ENCODE measurements at regions not wholly inside any gene's neighbourhood (a gene's known extent, or its start where the extent isn't known, plus 50 kb on each side); places are given as distances from the start of the nearest gene placed in this dataset.

- TF ChIP-seq CREB1 (CRISPR knock-in tag; IDR thresholded peaks at IDR 0.05; ENCODE audit: low read depth) (no peak), EZH2 (IDR thresholded peaks at IDR 0.05; ENCODE audit: low read depth, unreplicated experiment) (no peak), REST (IDR thresholded peaks at IDR 0.05; ENCODE audit: unreplicated experiment) (no peak), CTCF (conservative IDR thresholded peaks at IDR 0.05; ENCODE audit: low read depth in 2 of 2) (no peak), ZNF114 (CRISPR knock-in tag; IDR thresholded peaks at IDR 0.05) (no peak), POLR2AphosphoS5 (IDR thresholded peaks at IDR 0.05; ENCODE audit: low read depth) (no peak), JUNB (IDR thresholded peaks at IDR 0.05; ENCODE audit: unreplicated experiment) (no peak), NANOG (IDR thresholded peaks at IDR 0.05; ENCODE audit: borderline replicate concordance) (no peak), EZH2phosphoT487 (IDR thresholded peaks at IDR 0.05; ENCODE audit: unreplicated experiment) (no peak)
- TF ChIP-seq, protein P1, sequence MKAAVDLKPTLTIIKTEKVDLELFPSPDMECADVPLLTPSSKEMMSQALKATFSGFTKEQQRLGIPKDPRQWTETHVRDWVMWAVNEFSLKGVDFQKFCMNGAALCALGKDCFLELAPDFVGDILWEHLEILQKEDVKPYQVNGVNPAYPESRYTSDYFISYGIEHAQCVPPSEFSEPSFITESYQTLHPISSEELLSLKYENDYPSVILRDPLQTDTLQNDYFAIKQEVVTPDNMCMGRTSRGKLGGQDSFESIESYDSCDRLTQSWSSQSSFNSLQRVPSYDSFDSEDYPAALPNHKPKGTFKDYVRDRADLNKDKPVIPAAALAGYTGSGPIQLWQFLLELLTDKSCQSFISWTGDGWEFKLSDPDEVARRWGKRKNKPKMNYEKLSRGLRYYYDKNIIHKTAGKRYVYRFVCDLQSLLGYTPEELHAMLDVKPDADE (IDR thresholded peaks at IDR 0.05), result no peak
- TF ChIP-seq, protein P2, sequence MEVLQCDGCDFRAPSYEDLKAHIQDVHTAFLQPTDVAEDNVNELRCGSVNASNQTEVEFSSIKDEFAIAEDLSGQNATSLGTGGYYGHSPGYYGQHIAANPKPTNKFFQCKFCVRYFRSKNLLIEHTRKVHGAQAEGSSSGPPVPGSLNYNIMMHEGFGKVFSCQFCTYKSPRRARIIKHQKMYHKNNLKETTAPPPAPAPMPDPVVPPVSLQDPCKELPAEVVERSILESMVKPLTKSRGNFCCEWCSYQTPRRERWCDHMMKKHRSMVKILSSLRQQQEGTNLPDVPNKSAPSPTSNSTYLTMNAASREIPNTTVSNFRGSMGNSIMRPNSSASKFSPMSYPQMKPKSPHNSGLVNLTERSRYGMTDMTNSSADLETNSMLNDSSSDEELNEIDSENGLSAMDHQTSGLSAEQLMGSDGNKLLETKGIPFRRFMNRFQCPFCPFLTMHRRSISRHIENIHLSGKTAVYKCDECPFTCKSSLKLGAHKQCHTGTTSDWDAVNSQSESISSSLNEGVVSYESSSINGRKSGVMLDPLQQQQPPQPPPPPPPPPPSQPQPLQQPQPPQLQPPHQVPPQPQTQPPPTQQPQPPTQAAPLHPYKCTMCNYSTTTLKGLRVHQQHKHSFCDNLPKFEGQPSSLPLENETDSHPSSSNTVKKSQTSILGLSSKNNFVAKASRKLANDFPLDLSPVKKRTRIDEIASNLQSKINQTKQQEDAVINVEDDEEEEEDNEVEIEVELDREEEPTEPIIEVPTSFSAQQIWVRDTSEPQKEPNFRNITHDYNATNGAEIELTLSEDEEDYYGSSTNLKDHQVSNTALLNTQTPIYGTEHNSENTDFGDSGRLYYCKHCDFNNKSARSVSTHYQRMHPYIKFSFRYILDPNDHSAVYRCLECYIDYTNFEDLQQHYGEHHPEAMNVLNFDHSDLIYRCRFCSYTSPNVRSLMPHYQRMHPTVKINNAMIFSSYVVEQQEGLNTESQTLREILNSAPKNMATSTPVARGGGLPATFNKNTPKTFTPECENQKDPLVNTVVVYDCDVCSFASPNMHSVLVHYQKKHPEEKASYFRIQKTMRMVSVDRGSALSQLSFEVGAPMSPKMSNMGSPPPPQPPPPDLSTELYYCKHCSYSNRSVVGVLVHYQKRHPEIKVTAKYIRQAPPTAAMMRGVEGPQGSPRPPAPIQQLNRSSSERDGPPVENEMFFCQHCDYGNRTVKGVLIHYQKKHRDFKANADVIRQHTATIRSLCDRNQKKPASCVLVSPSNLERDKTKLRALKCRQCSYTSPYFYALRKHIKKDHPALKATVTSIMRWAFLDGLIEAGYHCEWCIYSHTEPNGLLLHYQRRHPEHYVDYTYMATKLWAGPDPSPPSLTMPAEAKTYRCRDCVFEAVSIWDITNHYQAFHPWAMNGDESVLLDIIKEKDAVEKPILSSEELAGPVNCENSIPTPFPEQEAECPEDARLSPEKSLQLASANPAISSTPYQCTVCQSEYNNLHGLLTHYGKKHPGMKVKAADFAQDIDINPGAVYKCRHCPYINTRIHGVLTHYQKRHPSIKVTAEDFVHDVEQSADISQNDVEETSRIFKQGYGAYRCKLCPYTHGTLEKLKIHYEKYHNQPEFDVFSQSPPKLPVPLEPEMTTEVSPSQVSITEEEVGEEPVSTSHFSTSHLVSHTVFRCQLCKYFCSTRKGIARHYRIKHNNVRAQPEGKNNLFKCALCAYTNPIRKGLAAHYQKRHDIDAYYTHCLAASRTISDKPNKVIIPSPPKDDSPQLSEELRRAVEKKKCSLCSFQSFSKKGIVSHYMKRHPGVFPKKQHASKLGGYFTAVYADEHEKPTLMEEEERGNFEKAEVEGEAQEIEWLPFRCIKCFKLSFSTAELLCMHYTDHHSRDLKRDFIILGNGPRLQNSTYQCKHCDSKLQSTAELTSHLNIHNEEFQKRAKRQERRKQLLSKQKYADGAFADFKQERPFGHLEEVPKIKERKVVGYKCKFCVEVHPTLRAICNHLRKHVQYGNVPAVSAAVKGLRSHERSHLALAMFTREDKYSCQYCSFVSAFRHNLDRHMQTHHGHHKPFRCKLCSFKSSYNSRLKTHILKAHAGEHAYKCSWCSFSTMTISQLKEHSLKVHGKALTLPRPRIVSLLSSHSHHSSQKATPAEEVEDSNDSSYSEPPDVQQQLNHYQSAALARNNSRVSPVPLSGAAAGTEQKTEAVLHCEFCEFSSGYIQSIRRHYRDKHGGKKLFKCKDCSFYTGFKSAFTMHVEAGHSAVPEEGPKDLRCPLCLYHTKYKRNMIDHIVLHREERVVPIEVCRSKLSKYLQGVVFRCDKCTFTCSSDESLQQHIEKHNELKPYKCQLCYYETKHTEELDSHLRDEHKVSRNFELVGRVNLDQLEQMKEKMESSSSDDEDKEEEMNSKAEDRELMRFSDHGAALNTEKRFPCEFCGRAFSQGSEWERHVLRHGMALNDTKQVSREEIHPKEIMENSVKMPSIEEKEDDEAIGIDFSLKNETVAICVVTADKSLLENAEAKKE (CRISPR knock-in tag; IDR thresholded peaks at IDR 0.05), result no peak
Observed at GRCh38 chrX:10052906-10053625, 85.9 kb downstream of the CLDN34 start.

All from GM23338 (cell line).